H9 (cell line): ENCODE measurements at regions not wholly inside any gene's neighbourhood (a gene's known extent, or its start where the extent isn't known, plus 50 kb on each side); places are given as distances from the start of the nearest gene placed in this dataset.

ENCODE experiments used
- DNase-seq: peaks from one replicate; pipeline ENCODE4 v3.0.0-alpha.2; 2017
- H2AFZ ChIP-seq: one replicate; pipeline ENCODE4 v1.6.1; 2013; ENCODE audit warnings: mild to moderate bottlenecking, low read length, control low read depth, moderate library complexity
- H2AK5ac ChIP-seq: 2 replicates; pipeline ENCODE4 v1.6.1; 2013; ENCODE audit warnings: low read length, control low read depth, mixed read lengths; ENCODE audit not compliant: insufficient read length
- H2BK120ac ChIP-seq: one replicate; pipeline ENCODE4 v1.6.1; 2013; ENCODE audit warnings: low read depth, mild to moderate bottlenecking, low read length, control low read depth, inconsistent platforms; ENCODE audit not compliant: poor library complexity, severe bottlenecking
- H2BK12ac ChIP-seq: 2 replicates; pipeline ENCODE4 v1.6.1; 2013; ENCODE audit warnings: low read length, control low read depth, mixed read lengths, low read depth; ENCODE audit not compliant: insufficient read length
- H2BK15ac ChIP-seq: 2 replicates; pipeline ENCODE4 v1.6.1; 2013; ENCODE audit warnings: low read depth, low read length, control low read depth
- H2BK20ac ChIP-seq: one replicate; pipeline ENCODE4 v1.6.1; 2013; ENCODE audit warnings: low read depth, mild to moderate bottlenecking, low read length, control low read depth, inconsistent platforms; ENCODE audit not compliant: poor library complexity, severe bottlenecking
- H2BK5ac ChIP-seq: 2 replicates; pipeline ENCODE4 v1.6.1; 2013; ENCODE audit warnings: low read length, control low read depth, mixed read lengths; ENCODE audit not compliant: insufficient read length
- H3K14ac ChIP-seq: 2 replicates; pipeline ENCODE4 v1.6.1; 2013; ENCODE audit warnings: low read length, control low read depth; ENCODE audit not compliant: insufficient read depth
- H3K18ac ChIP-seq: 2 replicates; pipeline ENCODE4 v1.6.1; 2013; ENCODE audit warnings: low read depth, mild to moderate bottlenecking, mixed read lengths, low read length, control low read depth; ENCODE audit not compliant: insufficient read length
- H3K23ac ChIP-seq: 2 replicates; pipeline ENCODE4 v1.6.1; 2013; ENCODE audit warnings: low read length, control low read depth, mixed read lengths, low read depth; ENCODE audit not compliant: insufficient read length
- H3K23me2 ChIP-seq: 2 replicates; pipeline ENCODE4 v1.6.1; 2013; ENCODE audit warnings: low read depth, mild to moderate bottlenecking, mixed read lengths, low read length, control low read depth; ENCODE audit not compliant: insufficient read length, poor library complexity, severe bottlenecking
- H3K27ac ChIP-seq: 2 replicates; pipeline ENCODE4 v1.5.1; 2013; ENCODE audit warnings: low read length, control low read depth, mixed read lengths, low read depth; ENCODE audit not compliant: insufficient read length
- H3K27me3 ChIP-seq: 2 replicates; pipeline ENCODE4 v1.6.1; 2013; ENCODE audit warnings: low read length, control low read depth, inconsistent platforms; ENCODE audit not compliant: insufficient read depth
- H3K4ac ChIP-seq: 2 replicates; pipeline ENCODE4 v1.6.1; 2013; ENCODE audit warnings: low read depth, mild to moderate bottlenecking, control low read depth, inconsistent platforms, low read length, moderate library complexity
- H3K4me1 ChIP-seq: 2 replicates; pipeline ENCODE4 v1.6.1; 2013; ENCODE audit warnings: low read length, control low read depth, inconsistent platforms; ENCODE audit not compliant: insufficient read depth
- H3K4me2 ChIP-seq: 2 replicates; pipeline ENCODE4 v1.6.1; 2013; ENCODE audit warnings: low read length, control low read depth, mixed read lengths; ENCODE audit not compliant: insufficient read length, insufficient read depth
- H3K56ac ChIP-seq: 2 replicates; pipeline ENCODE4 v1.6.1; 2013; ENCODE audit warnings: low read depth, mild to moderate bottlenecking, mixed read lengths, low read length, control low read depth; ENCODE audit not compliant: insufficient read length
- H3K79me1 ChIP-seq: 2 replicates; pipeline ENCODE4 v1.6.1; 2013; ENCODE audit warnings: low read depth, mild to moderate bottlenecking, moderate library complexity, low read length, control low read depth, inconsistent platforms; ENCODE audit not compliant: insufficient read depth, poor library complexity, severe bottlenecking
- H3K79me2 ChIP-seq: 2 replicates; pipeline ENCODE4 v1.6.1; 2013; ENCODE audit warnings: low read length, control low read depth, inconsistent platforms; ENCODE audit not compliant: insufficient read depth
- H3K9ac ChIP-seq: 2 replicates; pipeline ENCODE4 v1.6.1; 2013; ENCODE audit warnings: low read length, control low read depth, mixed read lengths; ENCODE audit not compliant: insufficient read length; ENCODE audit errors: extremely low read depth
- H3K9me3 ChIP-seq: one replicate; pipeline ENCODE4 v1.6.1; 2013; ENCODE audit warnings: low read depth, low read length, inconsistent platforms; ENCODE audit not compliant: control insufficient read depth
- H3T11ph ChIP-seq: one replicate; pipeline ENCODE4 v1.6.1; 2013; ENCODE audit warnings: mild to moderate bottlenecking, low read length, control low read depth, inconsistent platforms
- H4K20me1 ChIP-seq: one replicate; pipeline ENCODE4 v1.6.1; 2013; ENCODE audit not compliant: control insufficient read depth, insufficient read length, insufficient read depth
- H4K5ac ChIP-seq: 2 replicates; pipeline ENCODE4 v1.6.1; 2013; ENCODE audit warnings: low read depth, mild to moderate bottlenecking, mixed read lengths, low read length, control low read depth; ENCODE audit not compliant: insufficient read length
- H4K8ac ChIP-seq: replicated peaks from 2 replicates; pipeline ENCODE4 v1.6.1; 2013; ENCODE audit warnings: low read length, control low read depth, mixed read lengths, low read depth; ENCODE audit not compliant: insufficient read length
- H4K91ac ChIP-seq: 2 replicates; pipeline ENCODE4 v1.6.1; 2013; ENCODE audit warnings: low read depth, mild to moderate bottlenecking, moderate library complexity, mixed read lengths, low read length, control low read depth; ENCODE audit not compliant: insufficient read length
- H3K27ac Mint-ChIP-seq, 3 experiments: 2 replicates in 2 of 3; 3 replicates in 1 of 3; pipeline ENCODE4 v1.8.0; 2020 to 2021; ENCODE audit warnings: mixed read lengths in 3 of 3, mild to moderate bottlenecking in 1 of 3, moderate library complexity in 1 of 3
- H3K27me3 Mint-ChIP-seq: 2 replicates; pipeline ENCODE4 v1.8.0; 2021; ENCODE audit warnings: low read depth, mild to moderate bottlenecking, moderate library complexity, mixed read lengths
- H3K36me3 Mint-ChIP-seq, 3 experiments: 2 replicates in 2 of 3; 3 replicates in 1 of 3; pipeline ENCODE4 v1.8.0; 2020 to 2021; ENCODE audit warnings: low read depth in 3 of 3, mixed read lengths in 3 of 3; ENCODE audit not compliant: insufficient read depth in 1 of 3
- H3K4me1 Mint-ChIP-seq, 2 experiments: 2 replicates each; pipeline ENCODE4 v1.8.0; 2020; ENCODE audit warnings: mixed read lengths in 2 of 2
- H3K4me3 Mint-ChIP-seq, 2 experiments: 2 replicates in 1 of 2; 3 replicates in 1 of 2; pipeline ENCODE4 v1.8.0; 2020 to 2021; ENCODE audit warnings: mild to moderate bottlenecking in 2 of 2, mixed read lengths in 2 of 2, moderate library complexity in 1 of 2
- H3K9me3 Mint-ChIP-seq, 2 experiments: 2 replicates in 1 of 2; 3 replicates in 1 of 2; pipeline ENCODE4 v1.8.0; 2020; ENCODE audit warnings: mild to moderate bottlenecking in 2 of 2, mixed read lengths in 2 of 2, moderate library complexity in 1 of 2
- CTCF ChIP-seq: fragments of 200-600 bp; sonication (generic); conservative IDR thresholded peaks from 3 replicates; pipeline ENCODE4 v1.8.0; 2021; ENCODE audit warnings: antibody characterized with exemption, mild to moderate bottlenecking
- WGBS: extraction: QIAGEN DNeasy Blood & Tissue Kit; methylation state at CpG from one replicate; pipeline ENCODE4 v1.1.7; 2013; ENCODE audit warnings: missing lambda C conversion rate, low lambda C conversion rate, mixed read lengths; ENCODE audit not compliant: insufficient read length; ENCODE audit errors: extremely low coverage; 5-methylcytosine and 5-hydroxymethylcytosine counted together

DNA sequence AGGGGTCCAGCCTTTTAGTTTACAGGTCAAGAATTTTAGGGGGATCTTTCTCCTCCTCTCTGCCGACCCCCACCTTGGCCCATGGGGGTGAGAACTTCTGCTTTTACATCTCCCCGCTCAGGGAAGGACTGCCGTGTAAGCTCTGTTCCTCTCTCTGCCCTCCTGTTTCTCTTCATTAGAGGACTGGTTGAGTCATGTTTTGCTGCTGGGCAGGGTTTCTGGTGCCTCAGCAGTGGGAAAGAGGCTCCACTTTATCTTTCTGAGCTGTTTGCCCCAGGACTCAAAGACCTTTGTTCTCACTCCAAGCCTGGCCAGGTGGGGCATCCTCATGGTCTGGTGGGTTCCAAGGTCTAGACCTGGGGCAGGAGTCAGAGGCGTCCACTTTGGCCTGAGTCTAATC lies 93.0 kb downstream of the UTP18 start:
- Histone ChIP-seq H4K20me1 (no peaks in the 10 kb centered on the region), H3K27me3 (no peaks in the 10 kb centered on the region), H3K79me2 (no peaks in the 10 kb centered on the region), H3K14ac (no peak overlapping the region), H3K27ac (no peak overlapping the region), H4K8ac (no peak overlapping the region), H3K9me3 (no peaks in the 10 kb centered on the region), H3K23ac (no peak overlapping the region), H2BK12ac (no peak overlapping the region), H3K4ac (no peak overlapping the region), H3T11ph (no peak overlapping the region), H4K91ac (no peak overlapping the region), H2AFZ (no peak overlapping the region), H3K56ac (no peak overlapping the region), H2BK5ac (no peak overlapping the region), H3K4me1 (no peaks in the 10 kb centered on the region), H3K23me2 (no peaks in the 10 kb centered on the region), H3K79me1 (no peaks in the 10 kb centered on the region), H3K4me2 (no peak overlapping the region), H2BK120ac (no peak overlapping the region), H4K5ac (no peak overlapping the region), H3K18ac (no peak overlapping the region), H2BK15ac (no peak overlapping the region), H2AK5ac (no peak overlapping the region), H3K9ac (no peak overlapping the region), H2BK20ac (no peak overlapping the region)
- DNase-seq: no peak
- H3K9me3 Mint-ChIP-seq: no peaks in the 10 kb centered on the region; a peak in 1 of 5 replicates
- no peak overlapping the region for H3K27ac Mint-ChIP-seq
- no peak for TF ChIP-seq CTCF
- H3K27me3 Mint-ChIP-seq: peaks cover 3% of the 10 kb centered on the region; the same call in 1 of the 2 replicates
- H3K4me3 Mint-ChIP-seq: no peak overlapping the region
- WGBS: no CpG with 5 or more reads among the region's 4 CpGs
- no peaks in the 10 kb centered on the region for H3K36me3 Mint-ChIP-seq
- H3K4me1 Mint-ChIP-seq: peaks cover 4% of the 10 kb centered on the region in 2 experiments; a peak in 3 of 4 replicates
